H1 (cell line): ENCODE measurements at regions not wholly inside any gene's neighbourhood (a gene's known extent, or its start where the extent isn't known, plus 50 kb on each side); places are given as distances from the start of the nearest gene placed in this dataset.

Experiments
- CTCF ChIA-PET: fragments of 300-600 bp; sonication (Branson Sonifier 250); formaldehyde crosslinking; loops from one replicate; lab custom pipeline; 2021; ENCODE audit not compliant: partially characterized antibody; lab: Charles Lee
- POLR2A ChIA-PET: fragments of 300-600 bp; sonication (Branson Sonifier 250); formaldehyde crosslinking; loops from one replicate; lab custom pipeline; 2021; ENCODE audit warnings: inconsistent platforms; ENCODE audit not compliant: partially characterized antibody; lab: Charles Lee
- DNase-seq, 2 experiments: peaks; one replicate each; pipeline versions ENCODE4 v3.0.0 to v3.0.0-alpha.2; 2010 to 2022; ENCODE audit warnings: low spot score in 2 of 2, low read depth in 1 of 2, mixed read lengths in 1 of 2
- FAIRE-seq: peaks from 2 replicates; lab custom pipeline; 2011; peaks lifted over from hg19 to GRCh38; lab: Jason Lieb, UNC
- H2AFZ ChIP-seq: 2 replicates; pipeline ENCODE4 v1.8.1; 2012; ENCODE audit warnings: low read length, inconsistent platforms
- H2AK5ac ChIP-seq: 2 replicates; pipeline ENCODE4 v1.6.1; 2013; ENCODE audit warnings: low read depth, low read length
- H2BK120ac ChIP-seq: replicated peaks from 2 replicates; pipeline ENCODE3; 2013; ENCODE audit warnings: low read depth, low read length, inconsistent platforms
- H2BK12ac ChIP-seq: 2 replicates; pipeline ENCODE4 v1.6.1; 2013; ENCODE audit warnings: low read depth, low read length
- H2BK15ac ChIP-seq: 2 replicates; pipeline ENCODE4 v1.6.1; 2013; ENCODE audit warnings: low read length
- H2BK20ac ChIP-seq: 2 replicates; pipeline ENCODE4 v1.6.1; 2013; ENCODE audit warnings: low read length
- H2BK5ac ChIP-seq: 2 replicates; pipeline ENCODE4 v1.6.1; 2013; ENCODE audit warnings: low read depth, low read length
- H3K14ac ChIP-seq: 2 replicates; pipeline ENCODE4 v1.6.1; 2013; ENCODE audit warnings: inconsistent platforms; ENCODE audit not compliant: insufficient read length
- H3K18ac ChIP-seq: 2 replicates; pipeline ENCODE4 v1.6.1; 2013; ENCODE audit warnings: low read length; ENCODE audit errors: extremely low read depth
- H3K23ac ChIP-seq: 2 replicates; pipeline ENCODE4 v1.6.1; 2013; ENCODE audit warnings: inconsistent platforms; ENCODE audit not compliant: insufficient read length
- H3K23me2 ChIP-seq: 2 replicates; pipeline ENCODE4 v1.6.1; 2013; ENCODE audit warnings: low read depth, low read length
- H3K27ac ChIP-seq: 2 replicates; pipeline ENCODE4 v1.6.1; 2011; ENCODE audit warnings: low read depth, low read length, inconsistent platforms
- H3K27me3 ChIP-seq, 4 experiments: replicated peaks in 1 of 4; 1 replicate in 1 of 4; 2 replicates in 3 of 4; pipeline versions ENCODE4 v1.6.1 to v1.8.1; 2011 to 2013; ENCODE audit warnings: low read length in 3 of 4, mild to moderate bottlenecking in 3 of 4, inconsistent platforms in 2 of 4, mixed read lengths in 2 of 4, moderate library complexity in 1 of 4; ENCODE audit not compliant: control insufficient read depth in 3 of 4, insufficient read depth in 3 of 4; ENCODE audit errors: extremely low read depth in 1 of 4
- H3K36me3 ChIP-seq, 4 experiments: 2 replicates each; pipeline versions ENCODE4 v1.6.1 to v1.8.1; 2011 to 2013; ENCODE audit warnings: mild to moderate bottlenecking in 4 of 4, low read length in 3 of 4, moderate library complexity in 2 of 4, control low read depth in 1 of 4, inconsistent platforms in 1 of 4; ENCODE audit not compliant: insufficient read depth in 4 of 4, control insufficient read depth in 2 of 4
- H3K4ac ChIP-seq: replicated peaks from 2 replicates; pipeline ENCODE3; 2013; ENCODE audit warnings: low read length, low read depth, mixed read lengths, inconsistent platforms; ENCODE audit not compliant: insufficient read length
- H3K4me1 ChIP-seq, 4 experiments: replicated peaks in 1 of 4; 1 replicate in 1 of 4; 2 replicates in 3 of 4; pipeline versions ENCODE4 v1.6.1 to v1.8.1; 2011 to 2013; ENCODE audit warnings: low read length in 3 of 4, inconsistent platforms in 2 of 4, mixed read lengths in 1 of 4; ENCODE audit not compliant: insufficient read depth in 4 of 4, control insufficient read depth in 3 of 4
- H3K4me2 ChIP-seq, 2 experiments: 2 replicates each; pipeline versions ENCODE4 v1.6.1 to v1.8.1; 2011 to 2013; ENCODE audit warnings: low read depth in 2 of 2, low read length in 2 of 2, control low read depth in 1 of 2, inconsistent platforms in 1 of 2, mild to moderate bottlenecking in 1 of 2; ENCODE audit not compliant: insufficient read depth in 1 of 2
- H3K4me3 ChIP-seq, 4 experiments: fragments of 200-600, 300-600 bp in 1 of 4; sonication (generic), shearing (Covaris generic), sonication (Bioruptor Twin) in 1 of 4; 2 replicates each; pipeline versions ENCODE4 v1.5.1 to v1.8.1; 2011 to 2016; ENCODE audit warnings: low read length in 4 of 4, low read depth in 3 of 4, control low read depth in 2 of 4, inconsistent platforms in 2 of 4, mild to moderate bottlenecking in 2 of 4, mixed read lengths in 1 of 4, moderate library complexity in 1 of 4; ENCODE audit not compliant: insufficient read depth in 2 of 4; ENCODE audit errors: extremely low read depth in 1 of 4
- H3K56ac ChIP-seq: replicated peaks from 2 replicates; pipeline ENCODE3; 2013; ENCODE audit warnings: low read depth, mild to moderate bottlenecking, mixed read lengths, low read length, inconsistent platforms; ENCODE audit not compliant: insufficient read length
- H3K79me1 ChIP-seq: 2 replicates; pipeline ENCODE4 v1.6.1; 2013; ENCODE audit warnings: low read depth, low read length, control low read depth
- H3K79me2 ChIP-seq, 2 experiments: 2 replicates each; pipeline versions ENCODE4 v1.6.1 to v1.8.1; 2012 to 2013; ENCODE audit warnings: low read length in 2 of 2, mild to moderate bottlenecking in 2 of 2, inconsistent platforms in 1 of 2; ENCODE audit not compliant: insufficient read depth in 2 of 2, control insufficient read depth in 1 of 2
- H3K9ac ChIP-seq, 4 experiments: replicated peaks in 1 of 4; 1 replicate in 1 of 4; 2 replicates in 3 of 4; pipeline versions ENCODE4 v1.6.1 to v1.8.1; 2011 to 2013; ENCODE audit warnings: low read depth in 3 of 4, low read length in 3 of 4, control low read depth in 2 of 4, mild to moderate bottlenecking in 2 of 4, moderate library complexity in 2 of 4, inconsistent platforms in 1 of 4; ENCODE audit errors: extremely low read depth in 1 of 4
- H3K9me3 ChIP-seq, 2 experiments: 2 replicates each; pipeline versions ENCODE4 v1.6.1 to v1.8.1; 2012 to 2013; ENCODE audit warnings: mild to moderate bottlenecking in 2 of 2, moderate library complexity in 2 of 2, control low read depth in 1 of 2, inconsistent platforms in 1 of 2, low read depth in 1 of 2, low read length in 1 of 2, mixed read lengths in 1 of 2; ENCODE audit not compliant: insufficient read depth in 2 of 2
- H4K20me1 ChIP-seq, 2 experiments: replicated peaks in 1 of 2; 2 replicates each; pipeline versions ENCODE3 to v1.8.1; 2011 to 2013; ENCODE audit warnings: inconsistent platforms in 2 of 2, low read length in 2 of 2, mild to moderate bottlenecking in 1 of 2; ENCODE audit not compliant: insufficient read depth in 2 of 2, control insufficient read depth in 1 of 2
- H4K5ac ChIP-seq: 2 replicates; pipeline ENCODE4 v1.6.1; 2013; ENCODE audit warnings: low read length, low read depth, mixed read lengths, inconsistent platforms; ENCODE audit not compliant: insufficient read length
- H4K8ac ChIP-seq: 2 replicates; pipeline ENCODE4 v1.8.0; 2013; ENCODE audit warnings: mild to moderate bottlenecking, moderate library complexity, low read length, inconsistent platforms; ENCODE audit not compliant: insufficient read depth; ENCODE audit errors: extremely low read depth
- H4K91ac ChIP-seq: replicated peaks from 2 replicates; pipeline ENCODE3; 2013; ENCODE audit warnings: low read length, mixed read lengths, inconsistent platforms; ENCODE audit not compliant: insufficient read length
- ATF3 ChIP-seq: IDR thresholded peaks from 2 replicates; pipeline ENCODE4 v1.6.1; 2011; ENCODE audit warnings: low read depth, mild to moderate bottlenecking, low read length; ENCODE audit not compliant: insufficient read depth
- CHD2 ChIP-seq: IDR thresholded peaks from 2 replicates; pipeline ENCODE4 v1.6.1; 2012; ENCODE audit warnings: low read length, improper control_type of control experiment
- CTCF ChIP-seq, 3 experiments: IDR thresholded peaks; 1 replicate in 2 of 3; 2 replicates in 1 of 3; pipeline versions ENCODE4 v1.5.1 to v1.6.1; 2011; ENCODE audit warnings: low read length in 3 of 3, mild to moderate bottlenecking in 3 of 3, inconsistent platforms in 2 of 3, low read depth in 1 of 3, moderate library complexity in 1 of 3; ENCODE audit not compliant: insufficient read depth in 1 of 3; ENCODE audit errors: control extremely low read depth in 1 of 3
- EZH2 ChIP-seq: fragments of 200-600 bp; sonication (generic); IDR thresholded peaks from 2 replicates; pipeline ENCODE4 v1.7.1; 2012; ENCODE audit warnings: low read depth, mild to moderate bottlenecking, moderate library complexity, low read length, inconsistent platforms; ENCODE audit not compliant: severe bottlenecking
- FOSL1 ChIP-seq: IDR thresholded peaks from 2 replicates; pipeline ENCODE4 v1.6.1; 2011; ENCODE audit warnings: mild to moderate bottlenecking, low read depth, low read length, moderate library complexity; ENCODE audit not compliant: insufficient read depth
- JUN ChIP-seq: IDR thresholded peaks from 2 replicates; pipeline ENCODE4 v1.6.1; 2011; ENCODE audit warnings: low read depth, mild to moderate bottlenecking, improper control_type of control experiment, low read length
- KDM1A ChIP-seq: fragments of 200-600, 300-600 bp; sonication (generic); IDR thresholded peaks from 2 replicates; pipeline ENCODE4 v1.7.1; 2016; ENCODE audit warnings: mild to moderate bottlenecking, low read length, borderline replicate concordance
- NRF1 ChIP-seq: IDR thresholded peaks from 2 replicates; pipeline ENCODE4 v1.6.1; 2011; ENCODE audit warnings: mild to moderate bottlenecking, low read depth, low read length, improper control_type of control experiment
- POLR2A ChIP-seq, 2 experiments: IDR thresholded peaks; 1 replicate in 1 of 2; 2 replicates in 1 of 2; pipeline ENCODE4 v1.6.1; 2011; ENCODE audit warnings: low read depth in 2 of 2, low read length in 2 of 2, mild to moderate bottlenecking in 2 of 2; ENCODE audit errors: control extremely low read depth in 1 of 2
- POLR2AphosphoS5 ChIP-seq: IDR thresholded peaks from 2 replicates; pipeline ENCODE4 v1.6.1; 2011; ENCODE audit warnings: low read depth, low read length
- RAD21 ChIP-seq, 2 experiments: IDR thresholded peaks in 1 of 2; conservative IDR thresholded peaks in 1 of 2; 2 replicates each; pipeline ENCODE4 v1.6.1; 2011; ENCODE audit warnings: low read depth in 2 of 2, low read length in 2 of 2, improper control_type of control experiment in 1 of 2, inconsistent platforms in 1 of 2, mild to moderate bottlenecking in 1 of 2, moderate library complexity in 1 of 2
- TAF7 ChIP-seq: optimal IDR thresholded peaks from 2 replicates; pipeline ENCODE3; 2011; ENCODE audit warnings: low read depth, mild to moderate bottlenecking, inconsistent platforms, low read length, moderate library complexity, borderline replicate concordance
- WGBS, 2 experiments: shearing (Covaris generic) in 1 of 2; methylation state at CpG; one replicate each; pipeline versions ENCODE4 v1.1.6 to v1.1.7; 2013 to 2015; ENCODE audit warnings: low lambda C conversion rate in 2 of 2, mixed read lengths in 2 of 2, inconsistent platforms in 1 of 2, low coverage in 1 of 2, missing lambda C conversion rate in 1 of 2; ENCODE audit not compliant: insufficient replicate concordance in 2 of 2, insufficient coverage in 1 of 2, insufficient read length in 1 of 2; ENCODE audit errors: extremely low coverage in 1 of 2, missing lambda C conversion rate in 1 of 2; 5-methylcytosine and 5-hydroxymethylcytosine counted together

- no peak overlapping the region for H3K9ac ChIP-seq
- no peaks in the 10 kb centered on the region; the same call in 1 of the 2 replicates for H3K23me2 ChIP-seq
- H2BK20ac ChIP-seq: no peak overlapping the region
- H4K20me1 ChIP-seq: no peaks in the 10 kb centered on the region
- H3K18ac ChIP-seq: no peak overlapping the region
- H3K23ac ChIP-seq: no peak overlapping the region
- H3K4me2 ChIP-seq: no peak overlapping the region; a peak in 1 of 4 replicates
- H2BK15ac ChIP-seq: no peak overlapping the region
- no peaks in the 10 kb centered on the region for H3K9me3 ChIP-seq
- H2AK5ac ChIP-seq: no peak overlapping the region
- H2BK12ac ChIP-seq: no peak overlapping the region
- no peak overlapping the region for H4K91ac ChIP-seq
- no peak overlapping the region for H3K56ac ChIP-seq
- no peaks in the 10 kb centered on the region for H3K36me3 ChIP-seq
- H3K79me2 ChIP-seq: no peaks in the 10 kb centered on the region
- no peaks in the 10 kb centered on the region for H3K4me1 ChIP-seq
- no peak overlapping the region for H3K4me3 ChIP-seq
- H3K79me1 ChIP-seq: no peaks in the 10 kb centered on the region
- H3K27ac ChIP-seq: no peak overlapping the region
- H4K8ac ChIP-seq: no peak overlapping the region
- H2BK5ac ChIP-seq: no peak overlapping the region
- ChIA-PET POLR2A (interaction anchor here (0.8 kb wide), 1 partner anchor 21 kb away, joined by 3 read pairs; no protein-coding TSS in a partner anchor), CTCF (interaction anchor here (0.8 to 2.2 kb wide), 5 partner anchors 16 to 139 kb away, joined by 3 to 10 read pairs (median 4); partner anchors contain the start of gene SPRY1)
- H2AFZ ChIP-seq: peak overlapping the region; percentile 27
- no peaks in the 10 kb centered on the region for H3K27me3 ChIP-seq
- H3K14ac ChIP-seq: no peak overlapping the region
- H4K5ac ChIP-seq: no peak overlapping the region
- no peak overlapping the region for H3K4ac ChIP-seq
- no peak overlapping the region for H2BK120ac ChIP-seq
- no peak for FAIRE-seq
- 97% methylated on average over 2 of the region's 2 CpGs; no CpG with 5 or more reads in 1 of the 2 experiments for WGBS, 2 experiments
- no peak for DNase-seq
- no peak for TF ChIP-seq POLR2A (IDR thresholded peaks at IDR 0.05; ENCODE audit: control extremely low read depth in 1 of 2, low read depth in 2 of 2, low read length in 2 of 2)
- no peak for TF ChIP-seq RAD21 (IDR thresholded peaks at IDR 0.05 in 1 of 2, conservative IDR thresholded peaks at IDR 0.05 in 1 of 2; ENCODE audit: low read depth in 2 of 2, low read length in 2 of 2)
- TF ChIP-seq NRF1: no peak
- no peak for TF ChIP-seq EZH2
- no peak for TF ChIP-seq FOSL1
- TF ChIP-seq ATF3: no peak
- TF ChIP-seq CHD2: no peak
- TF ChIP-seq POLR2AphosphoS5: no peak
- TF ChIP-seq TAF7: no peak
- no peak for TF ChIP-seq KDM1A
- no peak for TF ChIP-seq CTCF (IDR thresholded peaks at IDR 0.05; ENCODE audit: control extremely low read depth in 1 of 3, insufficient read depth in 1 of 3, low read depth in 1 of 3, low read length in 3 of 3)
- TF ChIP-seq JUN: no peak
- TF ChIP-seq, all 59 proteins: peak for 0
Measured at GRCh38 chr4:123529278-123529568, 132.6 kb downstream of the SPRY1 start.
